ENCODE measurements at regions not wholly inside any gene's neighbourhood (a gene's known extent, or its start where the extent isn't known, plus 50 kb on each side); places are given as distances from the start of the nearest gene placed in this dataset.

DNA sequence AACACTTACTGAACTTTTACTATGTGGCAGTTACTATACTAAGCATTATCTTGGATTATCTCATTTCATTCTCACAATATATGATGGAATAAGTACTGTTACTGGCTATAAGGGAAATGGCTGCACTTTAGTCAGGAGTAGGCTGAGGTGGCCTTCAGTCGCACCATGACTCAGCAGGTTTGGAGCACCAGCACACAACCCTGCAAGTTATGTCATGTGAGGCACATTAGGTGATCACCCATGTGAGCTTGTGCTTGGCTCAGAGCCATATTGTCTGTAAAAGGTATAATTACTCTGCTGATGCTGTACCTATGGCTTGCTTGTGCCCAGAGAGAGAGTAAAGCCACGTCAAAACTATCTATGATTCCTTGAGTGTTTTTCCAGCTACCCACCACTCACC lies 54.1 kb upstream of the TIPARP start:
- TF ChIP-seq, protein P1, sequence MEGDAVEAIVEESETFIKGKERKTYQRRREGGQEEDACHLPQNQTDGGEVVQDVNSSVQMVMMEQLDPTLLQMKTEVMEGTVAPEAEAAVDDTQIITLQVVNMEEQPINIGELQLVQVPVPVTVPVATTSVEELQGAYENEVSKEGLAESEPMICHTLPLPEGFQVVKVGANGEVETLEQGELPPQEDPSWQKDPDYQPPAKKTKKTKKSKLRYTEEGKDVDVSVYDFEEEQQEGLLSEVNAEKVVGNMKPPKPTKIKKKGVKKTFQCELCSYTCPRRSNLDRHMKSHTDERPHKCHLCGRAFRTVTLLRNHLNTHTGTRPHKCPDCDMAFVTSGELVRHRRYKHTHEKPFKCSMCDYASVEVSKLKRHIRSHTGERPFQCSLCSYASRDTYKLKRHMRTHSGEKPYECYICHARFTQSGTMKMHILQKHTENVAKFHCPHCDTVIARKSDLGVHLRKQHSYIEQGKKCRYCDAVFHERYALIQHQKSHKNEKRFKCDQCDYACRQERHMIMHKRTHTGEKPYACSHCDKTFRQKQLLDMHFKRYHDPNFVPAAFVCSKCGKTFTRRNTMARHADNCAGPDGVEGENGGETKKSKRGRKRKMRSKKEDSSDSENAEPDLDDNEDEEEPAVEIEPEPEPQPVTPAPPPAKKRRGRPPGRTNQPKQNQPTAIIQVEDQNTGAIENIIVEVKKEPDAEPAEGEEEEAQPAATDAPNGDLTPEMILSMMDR (IDR thresholded peaks at IDR 0.05 in 8 of 11, conservative IDR thresholded peaks at IDR 0.05 in 3 of 11): no peak
- TF ChIP-seq POLR2AphosphoS5 (IDR thresholded peaks at IDR 0.05) (no peak), POLR2A (IDR thresholded peaks at IDR 0.05) (no peak)
